Stomach (tissue), 4 donors: ENCODE measurements at regions not wholly inside any gene's neighbourhood (a gene's known extent, or its start where the extent isn't known, plus 50 kb on each side); places are given as distances from the start of the nearest gene placed in this dataset.

ENCODE experiments used
- EP300 ChIP-seq: sonication (generic); formaldehyde crosslinking; IDR thresholded peaks from one replicate; pipeline ENCODE4 v1.6.1; 2017; ENCODE audit warnings: antibody characterized with exemption
- POLR2A ChIP-seq, 4 donors: fragments of 450-650 bp; IDR thresholded peaks; one replicate each; pipeline ENCODE4 v1.6.1; 2016; ENCODE audit warnings: antibody characterized with exemption in 4 of 4, control low read depth in 2 of 4, mild to moderate bottlenecking in 1 of 4, moderate library complexity in 1 of 4
- POLR2AphosphoS5 ChIP-seq, 3 donors: sonication (generic); formaldehyde crosslinking; IDR thresholded peaks; one replicate each; pipeline ENCODE4 v1.6.1; 2016; ENCODE audit warnings: antibody characterized with exemption in 3 of 3
- TF ChIP-seq, protein P1 (sequence below), 7 experiments: fragments of 450-650 bp in 4 of 7; fragments of 200-600 bp in 3 of 7; sonication (generic) in 3 of 7; IDR thresholded peaks; one replicate each; pipeline ENCODE4 v1.5.1; 2016 to 2019; ENCODE audit warnings: antibody characterized with exemption in 7 of 7, control low read depth in 2 of 7, mild to moderate bottlenecking in 1 of 7

DNA sequence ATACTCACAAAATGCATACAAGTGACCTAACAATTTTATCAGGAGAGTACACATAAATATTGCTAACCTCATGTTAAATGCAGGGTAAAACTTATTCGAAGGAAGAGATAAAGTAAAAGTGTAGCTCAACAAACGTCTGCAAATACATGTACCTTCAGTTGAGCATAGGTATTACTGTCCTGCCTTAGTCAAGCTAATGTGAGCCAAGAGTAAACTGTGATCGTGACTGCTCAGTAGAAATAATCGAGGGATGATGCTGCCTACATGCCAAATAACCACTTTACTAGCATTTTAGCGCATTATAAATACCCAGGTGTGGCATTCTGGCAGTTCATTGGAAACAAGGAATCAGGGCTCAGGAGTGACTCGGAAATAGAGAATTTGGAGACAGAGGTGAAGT, 779.5 kb downstream of the SOCS6 start:
- TF ChIP-seq, protein P1, sequence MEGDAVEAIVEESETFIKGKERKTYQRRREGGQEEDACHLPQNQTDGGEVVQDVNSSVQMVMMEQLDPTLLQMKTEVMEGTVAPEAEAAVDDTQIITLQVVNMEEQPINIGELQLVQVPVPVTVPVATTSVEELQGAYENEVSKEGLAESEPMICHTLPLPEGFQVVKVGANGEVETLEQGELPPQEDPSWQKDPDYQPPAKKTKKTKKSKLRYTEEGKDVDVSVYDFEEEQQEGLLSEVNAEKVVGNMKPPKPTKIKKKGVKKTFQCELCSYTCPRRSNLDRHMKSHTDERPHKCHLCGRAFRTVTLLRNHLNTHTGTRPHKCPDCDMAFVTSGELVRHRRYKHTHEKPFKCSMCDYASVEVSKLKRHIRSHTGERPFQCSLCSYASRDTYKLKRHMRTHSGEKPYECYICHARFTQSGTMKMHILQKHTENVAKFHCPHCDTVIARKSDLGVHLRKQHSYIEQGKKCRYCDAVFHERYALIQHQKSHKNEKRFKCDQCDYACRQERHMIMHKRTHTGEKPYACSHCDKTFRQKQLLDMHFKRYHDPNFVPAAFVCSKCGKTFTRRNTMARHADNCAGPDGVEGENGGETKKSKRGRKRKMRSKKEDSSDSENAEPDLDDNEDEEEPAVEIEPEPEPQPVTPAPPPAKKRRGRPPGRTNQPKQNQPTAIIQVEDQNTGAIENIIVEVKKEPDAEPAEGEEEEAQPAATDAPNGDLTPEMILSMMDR (IDR thresholded peaks at IDR 0.05), result no peak
- no peak for TF ChIP-seq POLR2A (IDR thresholded peaks at IDR 0.05)
- no peak for TF ChIP-seq EP300
- no peak for TF ChIP-seq POLR2AphosphoS5 (IDR thresholded peaks at IDR 0.05)
